HG03175 (cell line): ENCODE measurements at regions not wholly inside any gene's neighbourhood (a gene's known extent, or its start where the extent isn't known, plus 50 kb on each side); places are given as distances from the start of the nearest gene placed in this dataset.
"Not testable (repeated sequence)": the region's sequence is repeated elsewhere in the genome, so short reads cannot be mapped to it uniquely, and the experiment has no call there.

Experiments
- ATAC-seq: cut with Tn5 transposase; IDR thresholded peaks from one replicate; pipeline ENCODE4 v1.9.1; 2021; ENCODE audit warnings: mild to moderate bottlenecking, moderate library complexity; ENCODE audit not compliant: unreplicated experiment

DNA sequence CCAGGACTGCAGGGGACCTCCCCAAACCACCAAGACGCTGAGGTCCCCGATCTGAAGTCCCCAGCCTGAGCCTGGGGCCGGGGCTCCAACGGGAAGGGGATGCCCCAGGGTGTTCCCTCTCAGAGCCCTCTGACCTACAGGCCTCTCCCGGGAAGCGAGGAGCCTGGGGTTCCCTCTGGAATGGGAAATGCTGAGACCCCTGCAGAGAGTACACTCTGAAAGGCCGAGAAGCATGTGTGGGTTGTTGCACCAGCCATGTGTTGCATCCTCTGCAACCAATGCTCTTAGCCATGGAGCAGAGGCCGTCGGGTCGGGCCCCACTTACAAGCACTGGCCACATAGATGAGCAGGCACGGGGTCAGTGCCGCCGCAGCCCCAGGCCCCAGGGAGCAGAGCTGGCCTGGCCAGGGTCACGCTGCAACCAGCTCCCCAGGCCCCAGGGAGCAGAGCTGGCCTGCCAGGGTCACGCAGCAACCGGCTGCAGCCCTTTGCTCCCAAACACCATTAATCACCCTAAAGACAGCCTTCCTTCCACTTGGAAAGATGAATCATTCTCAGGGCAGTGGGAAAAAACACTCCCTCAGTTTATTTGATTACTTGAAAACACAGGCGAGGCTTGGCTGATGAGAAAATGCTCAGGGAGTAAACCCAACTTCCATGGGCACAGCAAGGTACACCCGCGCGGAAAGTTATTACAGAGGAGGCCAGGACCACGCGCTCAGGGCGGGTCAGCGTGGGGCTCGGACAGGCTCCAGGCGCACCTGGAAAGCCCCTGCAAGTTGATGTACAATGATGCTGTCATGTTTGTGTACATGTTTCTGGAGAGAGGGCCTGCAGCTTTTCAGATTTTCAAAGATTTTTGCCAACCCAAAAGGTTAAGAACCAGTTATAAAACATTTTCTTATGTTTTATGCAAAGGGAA is 78.0 kb upstream of the AFDN start:
- ATAC-seq = no peak

DNA sequence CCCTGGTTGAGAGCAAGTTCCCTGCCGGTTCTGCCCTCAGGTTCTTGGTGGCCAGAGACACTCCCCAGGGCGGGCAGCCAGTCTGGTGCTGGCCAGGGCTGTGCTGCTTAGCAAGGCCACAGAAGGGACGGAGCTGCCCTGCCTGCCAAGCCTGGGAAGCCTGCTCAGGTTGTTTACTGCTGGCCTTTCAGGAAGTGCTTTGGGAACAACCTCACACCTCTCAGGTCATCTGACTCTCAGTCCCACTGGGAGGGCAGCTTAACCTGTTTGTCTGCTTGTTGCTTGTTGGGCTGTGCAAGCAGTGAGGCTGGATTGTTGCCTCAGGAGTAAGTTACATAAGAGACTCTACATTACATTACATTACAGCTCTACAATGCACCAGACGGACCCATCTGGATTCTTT is 75.8 kb upstream of the AFDN start:
- ATAC-seq = no peak

DNA sequence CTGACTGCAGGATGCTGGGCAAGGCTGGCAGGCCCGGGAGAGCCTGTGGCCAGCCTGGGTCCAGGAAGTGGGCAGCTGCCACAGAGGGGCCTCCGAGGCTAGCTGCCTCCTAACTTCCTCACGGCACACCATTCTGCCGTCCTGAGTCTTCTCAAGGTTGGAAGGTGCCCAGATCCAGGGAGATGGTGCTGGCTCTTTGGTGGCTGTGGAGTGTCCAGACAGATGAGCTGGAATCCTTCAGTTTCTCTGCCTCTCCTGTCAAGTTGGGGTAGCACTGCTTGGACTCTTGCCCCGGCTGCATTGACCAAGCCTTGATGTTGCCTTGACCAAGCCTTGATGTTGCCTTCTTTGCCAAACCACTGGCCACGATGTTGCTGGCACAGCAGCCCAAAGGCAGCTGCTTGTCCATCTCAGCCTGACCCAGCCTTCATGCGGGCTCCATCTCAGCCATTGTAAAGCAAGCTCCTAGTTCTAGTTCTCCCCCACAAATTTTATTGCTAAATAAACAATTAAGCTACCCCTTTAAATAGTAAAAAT is 75.1 kb upstream of the AFDN start:
- no peak for ATAC-seq

DNA sequence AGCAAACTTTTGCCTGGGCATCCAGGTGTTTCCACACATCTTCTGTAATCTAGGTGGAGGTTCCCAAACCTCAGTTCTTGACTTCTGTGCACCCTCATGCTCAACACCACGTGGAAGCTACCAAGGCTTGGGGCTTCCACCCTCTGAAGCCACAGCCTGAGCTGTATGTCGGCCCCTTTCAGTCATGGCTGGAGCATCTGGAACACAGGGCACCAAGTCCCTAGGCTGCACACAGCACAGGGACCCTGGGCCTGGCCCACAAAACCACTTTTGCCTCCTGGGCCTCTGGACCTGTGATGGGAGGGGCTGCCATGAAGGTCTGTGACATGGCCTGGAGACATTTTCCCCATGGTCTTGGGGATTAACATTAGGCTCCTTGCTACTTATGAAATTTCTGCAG is 73.4 kb upstream of the AFDN start:
- not testable (repeated sequence) for ATAC-seq

DNA sequence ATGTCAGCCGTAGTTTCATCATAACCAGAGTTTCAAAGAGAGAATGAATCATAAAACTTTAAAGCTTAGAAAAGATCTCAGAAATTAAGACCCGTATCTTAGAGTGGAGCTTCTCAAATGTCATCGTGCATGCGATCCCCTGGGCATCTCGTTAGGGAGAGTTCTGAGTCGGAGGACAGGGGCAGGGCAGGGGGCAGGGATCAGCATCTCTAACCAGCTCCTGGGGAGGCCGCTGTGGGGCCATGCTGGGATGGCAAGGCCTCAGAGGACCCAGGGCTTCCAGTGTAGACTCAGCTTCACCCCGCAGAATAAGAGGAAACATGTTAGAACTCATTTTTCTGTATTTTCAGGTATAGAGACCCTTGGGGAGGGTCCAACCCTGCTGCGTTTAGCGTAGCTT is 72.0 kb upstream of the AFDN start:
- no peak for ATAC-seq

DNA sequence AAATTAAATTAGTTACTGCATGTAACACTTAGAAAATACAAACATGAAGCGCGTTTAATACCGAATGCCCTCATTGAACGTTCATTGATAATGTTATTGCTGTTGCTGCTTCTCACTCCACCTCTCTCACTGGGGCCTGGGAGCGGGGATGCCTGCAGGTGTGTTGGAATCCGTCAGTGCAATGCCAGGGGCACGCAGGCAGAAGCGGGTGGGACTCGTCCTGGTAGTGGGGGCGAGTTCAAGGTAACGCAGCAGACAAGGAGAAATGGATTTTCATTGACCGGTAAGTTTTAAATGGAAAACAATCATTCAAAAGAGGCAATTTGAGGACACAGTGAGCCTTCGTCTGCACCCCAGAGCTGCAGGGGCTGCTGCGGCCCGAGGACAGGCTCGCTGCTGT is 71.2 kb upstream of the AFDN start:
- no peak for ATAC-seq

DNA sequence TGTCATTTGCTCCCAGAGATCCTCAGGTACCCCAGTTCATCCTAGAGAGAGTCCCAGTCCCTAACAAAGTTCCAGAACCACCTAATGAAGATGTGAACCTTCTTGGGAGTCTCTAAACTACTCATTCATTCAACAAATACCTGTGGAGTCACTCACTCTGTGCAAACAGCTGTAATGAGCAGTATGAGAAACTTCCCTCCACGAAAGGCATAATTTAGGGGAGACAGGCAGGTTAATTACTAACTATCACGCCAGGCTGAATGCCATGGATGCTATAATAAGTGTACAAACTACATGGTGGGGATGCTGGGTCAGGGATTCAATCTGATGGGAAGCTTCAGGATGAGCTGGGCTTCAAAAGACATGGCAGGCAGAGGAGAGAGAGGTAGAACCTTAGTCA is 70.1 kb upstream of the AFDN start:
- ATAC-seq = no peak

DNA sequence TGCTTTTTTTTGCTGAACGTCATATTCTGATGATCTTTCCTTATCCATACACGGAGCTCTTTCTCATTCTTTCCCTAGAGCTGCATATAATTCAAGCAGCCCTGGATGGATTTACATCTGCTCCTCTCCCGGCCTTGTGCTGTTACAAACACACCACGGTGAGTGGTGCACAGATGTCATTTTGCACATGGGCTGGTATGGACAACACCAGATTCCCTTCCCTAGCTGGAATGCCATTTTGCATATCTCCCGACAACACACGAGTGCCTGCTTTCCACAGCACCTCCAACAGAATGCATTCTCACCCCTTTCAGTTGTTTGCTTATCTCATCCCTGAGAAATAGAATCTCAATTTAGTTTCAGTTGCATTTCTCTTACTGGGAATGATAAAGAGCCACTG is 69.5 kb upstream of the AFDN start:
- ATAC-seq = no peak

DNA sequence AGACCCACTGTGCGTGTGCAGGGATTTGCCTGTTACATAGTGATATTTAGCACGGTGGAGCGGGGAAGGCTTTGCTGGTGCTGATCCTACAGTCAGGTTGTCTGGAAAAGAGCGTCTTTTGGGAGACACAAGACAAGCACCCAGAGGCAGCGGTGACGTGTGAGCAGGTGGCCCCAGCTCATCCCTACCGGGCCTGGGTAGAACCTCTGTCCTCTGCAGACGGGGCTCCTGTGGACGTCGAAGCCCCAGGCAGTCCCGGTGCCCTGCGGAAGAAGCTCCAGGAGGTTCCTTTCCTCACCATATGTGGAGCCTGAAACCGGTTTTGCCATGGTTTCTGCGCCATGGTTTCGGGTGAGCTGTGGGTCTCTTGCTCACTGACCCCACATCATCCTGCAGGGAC is 68.9 kb upstream of the AFDN start:
- ATAC-seq = no peak

DNA sequence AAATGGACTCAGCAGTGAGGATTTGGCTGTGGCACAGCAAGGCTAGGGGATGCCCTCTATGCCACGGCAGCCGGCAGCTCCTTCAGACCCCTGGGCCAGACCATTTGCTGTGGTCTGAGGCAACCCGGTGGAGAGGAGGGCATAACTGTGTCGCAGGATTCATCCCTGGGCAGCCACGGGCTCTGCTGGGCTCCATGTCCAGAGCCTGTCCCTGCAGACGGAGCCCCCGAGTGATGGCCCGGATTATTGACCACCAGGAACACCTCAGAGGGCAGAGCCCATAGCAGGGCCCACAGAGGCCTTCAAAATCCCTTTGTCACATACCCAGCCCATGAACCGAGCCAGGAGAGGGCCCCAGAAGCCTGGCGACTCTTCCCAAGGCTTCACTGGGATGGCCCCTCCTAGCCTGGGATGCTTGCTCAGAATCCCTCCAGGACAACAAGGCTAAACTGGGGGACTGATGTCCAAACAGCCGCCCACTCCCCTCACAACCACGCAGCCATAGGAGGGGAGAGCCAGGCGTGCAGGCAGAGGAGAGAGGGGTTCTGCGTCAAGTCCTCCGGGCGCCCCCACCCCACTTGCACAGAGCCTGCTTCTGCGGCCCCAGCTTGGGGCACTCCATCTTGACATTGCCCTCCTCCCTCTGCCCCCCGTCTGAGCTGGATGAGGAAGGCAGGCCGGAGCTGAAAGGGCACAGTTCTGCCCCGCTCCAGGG is 68.2 kb upstream of the AFDN start:
- ATAC-seq = no peak

DNA sequence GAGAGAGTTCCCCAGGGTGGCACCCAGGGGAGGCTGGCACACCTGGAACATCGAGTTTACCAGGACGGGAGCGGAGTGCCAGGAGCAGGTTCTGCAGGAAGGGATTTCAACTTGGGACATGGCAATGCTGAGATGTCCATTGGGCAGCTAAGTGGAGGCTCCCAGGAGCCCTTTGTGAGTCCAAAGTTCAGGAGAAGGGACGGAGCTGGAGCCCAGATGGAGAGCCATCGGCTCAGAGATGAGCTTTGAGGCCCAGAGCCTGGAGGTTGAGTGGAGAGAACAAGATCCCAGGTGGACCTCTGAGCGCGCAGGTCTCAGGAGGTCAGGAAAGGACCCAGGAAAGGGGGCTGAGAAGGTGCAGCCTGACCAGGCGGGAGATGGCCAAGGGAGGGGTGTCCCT is 67.5 kb upstream of the AFDN start:
- ATAC-seq = no peak

DNA sequence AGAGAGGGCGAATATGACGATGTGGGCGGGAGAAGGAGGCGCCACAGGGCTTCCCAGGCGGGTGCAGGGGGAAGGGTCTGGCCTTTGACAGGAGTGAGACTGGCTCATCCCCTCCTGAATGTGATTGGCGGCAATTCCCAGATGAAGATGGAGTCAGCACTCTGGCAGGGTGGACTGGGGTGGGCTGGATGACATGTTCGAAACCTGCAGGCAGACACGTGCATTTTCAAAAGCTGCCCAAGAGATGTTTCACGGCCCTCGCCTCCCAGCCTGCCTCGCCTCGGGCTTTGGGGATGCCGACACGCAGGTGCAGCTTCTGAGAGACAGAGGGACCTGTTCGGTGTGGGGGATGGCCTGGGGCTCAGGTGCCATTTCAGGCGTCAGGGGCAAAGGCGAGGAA is 66.8 kb upstream of the AFDN start:
- no peak for ATAC-seq

DNA sequence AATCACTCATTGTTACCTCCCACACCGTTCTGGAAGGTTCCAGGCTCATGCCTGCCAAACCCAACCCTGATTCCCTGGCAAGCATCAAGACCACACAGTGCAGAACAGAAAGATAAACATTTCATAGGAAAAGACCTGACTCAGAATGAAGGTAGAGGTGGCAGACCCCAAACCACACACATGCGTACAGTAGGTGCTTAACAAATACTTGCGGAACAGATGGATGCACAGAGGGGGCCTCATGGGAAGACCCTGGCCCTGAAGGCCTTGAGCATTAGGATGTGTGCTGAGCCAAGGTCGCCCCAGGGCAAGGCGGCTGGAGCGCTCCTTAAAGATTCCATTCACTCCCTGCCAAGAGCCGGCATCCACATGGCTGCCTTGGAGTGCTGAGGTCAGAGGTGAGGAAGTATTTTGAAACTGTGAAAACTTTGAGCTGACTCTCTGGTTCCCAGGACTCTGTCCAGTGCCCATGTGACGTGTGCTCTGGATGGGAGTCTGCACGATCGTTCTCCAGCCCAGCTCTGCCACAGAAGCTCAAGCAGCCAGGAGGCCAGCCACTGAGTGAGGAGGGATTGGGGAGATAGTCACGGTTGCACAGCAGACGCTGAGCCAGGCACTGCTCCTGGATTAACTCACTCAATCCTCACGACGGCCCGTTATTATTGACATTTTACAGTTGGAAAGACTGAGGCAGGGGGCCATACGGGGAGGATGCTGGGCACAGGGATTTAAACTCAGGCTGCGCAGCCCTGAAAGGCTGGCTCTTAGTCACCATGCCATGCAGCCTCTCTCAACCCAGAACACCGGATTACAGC is 65.5 kb upstream of the AFDN start:
- no peak for ATAC-seq

DNA sequence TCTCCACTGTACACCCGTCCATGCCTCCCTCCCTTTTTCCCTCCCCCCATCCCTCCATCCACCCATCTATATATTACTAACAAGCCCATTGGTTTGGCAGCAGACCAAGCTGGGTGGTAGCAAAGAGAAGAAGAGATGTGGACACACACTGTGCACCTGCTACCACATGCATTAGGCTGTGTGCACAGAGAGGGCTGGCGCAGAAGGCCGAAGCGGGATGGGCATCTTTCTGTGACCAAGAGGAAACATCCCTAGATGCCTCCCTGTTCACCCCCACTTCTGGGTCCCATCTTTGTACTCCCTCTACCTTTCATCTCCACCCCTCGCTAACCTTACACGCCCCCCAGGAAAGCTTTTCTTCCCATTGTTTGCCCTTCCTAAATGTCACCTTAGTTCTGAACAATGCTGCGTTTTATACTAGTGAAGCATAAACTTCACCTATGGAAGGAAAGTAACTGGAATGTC is 64.9 kb upstream of the AFDN start:
- ATAC-seq = no peak

DNA sequence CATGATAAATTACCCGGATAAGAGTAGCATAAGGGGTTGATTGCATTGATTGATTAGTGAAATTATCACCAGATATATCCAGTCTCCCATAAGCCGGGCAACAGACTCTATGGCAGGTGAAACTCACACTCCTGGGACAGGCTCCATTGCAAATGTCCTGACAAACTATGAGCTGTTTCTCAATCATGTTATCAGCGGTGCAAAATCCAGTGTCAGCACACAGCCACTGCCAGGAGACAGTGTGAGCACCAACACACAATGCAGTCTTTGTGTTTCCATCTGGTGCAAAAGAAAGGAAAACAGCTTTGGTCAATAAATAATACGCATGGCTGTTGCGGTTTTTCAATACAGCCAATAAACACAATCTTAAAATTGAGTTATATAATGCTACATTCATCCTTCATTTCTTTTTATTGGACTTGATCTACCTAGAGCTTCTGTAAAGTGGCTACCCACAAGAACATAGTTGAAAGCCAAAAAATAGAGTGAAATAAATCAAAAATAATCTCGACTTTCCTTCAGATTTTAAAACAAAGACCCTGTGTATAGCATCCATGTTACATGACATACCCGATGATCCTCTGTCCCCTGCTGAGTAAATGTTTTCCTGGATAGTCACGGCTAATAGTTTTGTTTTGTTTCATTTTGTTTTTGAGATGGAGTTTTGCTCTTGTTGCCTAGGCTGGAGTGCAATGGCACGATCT is 64.3 kb upstream of the AFDN start:
- no peak for ATAC-seq

DNA sequence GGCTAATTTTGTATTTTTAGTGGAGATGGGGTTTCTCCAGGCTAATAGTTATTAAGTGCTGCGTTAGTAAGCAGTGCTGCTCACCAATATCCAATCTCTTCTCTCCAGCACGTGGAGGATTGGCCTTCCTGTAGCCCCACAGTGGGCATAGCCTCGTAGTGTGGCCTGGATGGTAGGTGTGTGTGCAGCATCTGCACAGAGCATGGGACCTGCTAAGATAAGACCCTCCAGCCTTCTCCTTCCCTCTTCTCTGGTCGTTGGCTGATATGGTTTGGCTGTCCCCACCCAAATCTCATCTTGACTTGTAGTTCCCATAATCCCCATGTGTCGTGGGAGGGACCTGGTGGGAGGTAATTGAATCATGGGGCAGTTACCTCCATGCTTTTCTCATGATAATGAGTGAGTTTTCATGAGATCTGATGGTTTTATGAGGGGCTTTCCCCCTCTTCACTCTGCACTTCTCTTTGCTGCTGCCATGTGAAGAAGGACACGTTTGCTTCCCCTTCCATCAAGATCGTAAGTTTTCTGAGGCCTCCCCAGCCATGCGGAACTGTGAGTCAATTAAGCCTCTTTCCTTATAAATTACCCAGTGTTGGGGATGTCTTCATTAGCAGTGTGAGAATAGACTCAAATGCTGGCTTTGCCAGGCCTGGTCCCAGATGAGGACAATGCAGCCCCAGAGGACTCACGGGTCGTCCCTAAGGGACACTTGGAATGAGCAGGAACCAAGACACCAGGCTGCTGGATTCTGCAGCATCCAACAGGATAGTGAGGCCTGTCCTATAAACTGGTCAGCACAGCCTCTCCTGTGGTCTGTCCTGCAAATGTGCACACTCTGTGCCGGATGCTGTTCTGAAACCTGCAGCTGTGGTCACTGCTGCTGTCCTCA is 63.4 kb upstream of the AFDN start:
- ATAC-seq = no peak

DNA sequence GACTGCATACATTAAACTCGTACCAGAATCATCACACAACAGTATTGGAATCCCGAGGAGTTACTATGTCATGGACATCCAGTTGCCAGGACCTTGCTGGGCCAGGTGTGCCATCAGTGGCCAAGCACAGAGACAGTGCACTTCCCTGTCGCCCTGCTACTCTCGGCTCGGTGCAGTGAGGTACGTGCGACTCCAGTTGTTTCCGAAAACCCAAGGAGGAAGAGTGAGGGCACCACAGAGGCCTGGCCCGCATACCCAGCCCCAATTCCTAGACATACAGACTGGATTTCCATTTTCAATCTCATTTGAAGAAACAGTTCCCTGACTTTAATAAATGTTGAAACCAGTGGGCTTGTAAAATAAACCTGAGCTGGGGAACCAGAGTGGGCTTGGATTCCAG is 62.5 kb upstream of the AFDN start:
- no peak for ATAC-seq

DNA sequence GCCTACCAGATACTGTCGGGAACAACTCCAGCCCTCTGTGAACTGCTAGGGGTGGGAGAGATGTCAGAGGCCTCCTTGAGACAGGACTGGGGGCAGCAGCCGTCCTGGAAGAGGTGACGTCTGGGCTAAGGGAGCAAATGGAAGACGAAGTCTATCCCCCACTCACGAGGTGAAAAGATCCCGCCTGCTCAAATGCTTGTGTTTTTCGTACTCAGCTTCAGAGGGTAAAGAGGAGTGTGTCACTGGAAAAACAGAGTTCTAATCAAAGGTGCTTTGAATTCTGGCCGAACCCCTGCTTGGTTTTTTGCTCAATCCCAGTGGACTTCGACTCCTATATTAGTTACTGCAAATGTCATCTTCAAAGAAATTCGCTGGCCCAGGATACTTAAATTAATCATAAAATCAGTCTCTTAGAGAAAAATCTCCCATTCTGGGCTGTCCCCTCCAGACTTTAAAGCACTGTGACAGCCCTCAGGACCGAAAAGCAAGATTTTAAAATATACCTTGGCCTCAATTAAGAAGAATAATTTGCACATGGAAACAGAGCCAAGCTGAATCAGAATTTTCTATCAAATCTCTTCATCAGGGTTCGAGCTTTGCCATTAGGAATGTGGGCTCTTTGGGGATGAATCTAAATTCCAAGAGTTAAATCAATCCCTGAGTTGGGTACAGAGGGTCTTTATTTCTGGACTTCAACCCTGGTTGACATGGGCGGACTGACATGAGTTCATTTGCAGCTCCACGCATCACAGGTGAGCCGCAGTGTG is 61.8 kb upstream of the AFDN start:
- no peak for ATAC-seq
